Thyroid gland (tissue), 4 donors: ENCODE measurements at regions not wholly inside any gene's neighbourhood (a gene's known extent, or its start where the extent isn't known, plus 50 kb on each side); places are given as distances from the start of the nearest gene placed in this dataset.

Experiments
- DNase-seq, 2 donors: peaks; one replicate each; pipeline ENCODE4 v3.0.0-alpha.2; 2019
- H3K27ac ChIP-seq, 3 donors: fragments of 200-600 bp; sonication (generic); 1 replicate in 2 of 3; 2 replicates in 1 of 3; pipeline ENCODE4 v1.5.1; 2016 to 2019; ENCODE audit warnings: mild to moderate bottlenecking in 1 of 3, moderate library complexity in 1 of 3
- H3K27me3 ChIP-seq: fragments of 200-600 bp; sonication (generic); one replicate; pipeline ENCODE4 v1.5.1; 2019
- H3K36me3 ChIP-seq, 2 donors: fragments of 200-600 bp; sonication (generic); one replicate each; pipeline ENCODE4 v1.5.1; 2016 to 2019
- H3K4me1 ChIP-seq, 2 donors: fragments of 200-600 bp; sonication (generic); one replicate each; pipeline ENCODE4 v1.5.1; 2017 to 2019
- H3K4me3 ChIP-seq, 3 donors: fragments of 200-600 bp; sonication (generic); replicated peaks in 1 of 3; 1 replicate in 2 of 3; 2 replicates in 1 of 3; pipeline ENCODE4 v1.5.1; 2016; ENCODE audit warnings: mild to moderate bottlenecking in 1 of 3
- H3K9me3 ChIP-seq: fragments of 200-600 bp; sonication (generic); one replicate; pipeline ENCODE4 v1.5.1; 2017
- CTCF ChIP-seq, 6 experiments: fragments of 200-600 bp in 3 of 6; fragments of 450-650 bp in 3 of 6; sonication (generic) in 3 of 6; IDR thresholded peaks; one replicate each; pipeline ENCODE4 v1.5.1; 2016 to 2019; ENCODE audit warnings: antibody characterized with exemption in 6 of 6, mild to moderate bottlenecking in 2 of 6, inconsistent platforms in 1 of 6, moderate library complexity in 1 of 6
- POLR2A ChIP-seq, 2 donors: fragments of 450-650 bp; IDR thresholded peaks; one replicate each; pipeline ENCODE4 v1.6.1; 2017; ENCODE audit warnings: antibody characterized with exemption in 2 of 2, mild to moderate bottlenecking in 2 of 2, moderate library complexity in 1 of 2
- WGBS, 2 donors: methylation state at CpG; one replicate each; pipeline ENCODE4 v1.1.5; 2017; 5-methylcytosine and 5-hydroxymethylcytosine counted together
- intact Hi-C: fragments of 100-400 bp; cut with DNase I; formaldehyde crosslinking; loops from one replicate; pipeline ENCODE4 v1.15.1; 2023

- no peaks in the 10 kb centered on the region for H3K36me3 ChIP-seq
- H3K9me3 ChIP-seq: no peaks in the 10 kb centered on the region
- H3K27ac ChIP-seq: no peak overlapping the region
- H3K4me3 ChIP-seq: no peak overlapping the region
- H3K4me1 ChIP-seq: no peaks in the 10 kb centered on the region
- no peaks in the 10 kb centered on the region for H3K27me3 ChIP-seq
- 51 to 54% methylated on average over 20 of the region's 20 CpGs for WGBS, 2 donors
- TF ChIP-seq POLR2A (IDR thresholded peaks at IDR 0.05): no peak
- TF ChIP-seq CTCF (IDR thresholded peaks at IDR 0.05): no peak
- intact Hi-C loops: no loop called here
- DNase-seq: no peak
Measured at GRCh38 chr7:155363852-155364600, 66.3 kb downstream of the INSIG1 start.

GRCh38 chr7:155365146-155365874 is 67.6 kb downstream of the INSIG1 start:
- WGBS, 2 donors: 57 to 69% methylated on average over 12 of the region's 12 CpGs
- Histone ChIP-seq H3K36me3 (no peaks in the 10 kb centered on the region), H3K4me1 (no peaks in the 10 kb centered on the region), H3K27me3 (no peaks in the 10 kb centered on the region), H3K27ac (no peak overlapping the region), H3K4me3 (no peak overlapping the region), H3K9me3 (no peaks in the 10 kb centered on the region)
- no peak for DNase-seq
- TF ChIP-seq CTCF (IDR thresholded peaks at IDR 0.05) (no peak), POLR2A (IDR thresholded peaks at IDR 0.05) (no peak)
- intact Hi-C loops: no loop called here

- TF ChIP-seq POLR2A (IDR thresholded peaks at IDR 0.05): no peak
- TF ChIP-seq CTCF (IDR thresholded peaks at IDR 0.05): no peak
- H3K27me3 ChIP-seq: peaks cover 20% of the 10 kb centered on the region
Measured at GRCh38 chr7:155368894-155369600, 71.4 kb downstream of the INSIG1 start.

GRCh38 chr7:155369766-155370165 is 72.1 kb downstream of the INSIG1 start:
- Histone ChIP-seq H3K27ac (no peak overlapping the region), H3K27me3 (peaks cover 27% of the 10 kb centered on the region), H3K36me3 (no peaks in the 10 kb centered on the region), H3K9me3 (no peaks in the 10 kb centered on the region), H3K4me3 (no peak overlapping the region), H3K4me1 (peaks cover 18 to 29% of the 10 kb centered on the region in 2 donors)
- TF ChIP-seq CTCF (IDR thresholded peaks at IDR 0.05) (no peak), POLR2A (IDR thresholded peaks at IDR 0.05) (no peak)
- no peak for DNase-seq
- whole genome bisulfite sequencing, 2 donors: 42 to 46% methylated on average over 11 to 15 of the region's 15 CpGs
- intact Hi-C loops: no loop called here

More at GRCh38 chr7:155368894-155369600, 71.4 kb downstream of the INSIG1 start:
- Histone ChIP-seq H3K9me3 (no peaks in the 10 kb centered on the region), H3K4me3 (no peak overlapping the region), H3K36me3 (no peaks in the 10 kb centered on the region), H3K27ac (no peak overlapping the region), H3K4me1 (peaks cover 13 to 22% of the 10 kb centered on the region in 2 donors)
- intact Hi-C loops: no loop called here
- 76 to 85% methylated on average over 7 of the region's 7 CpGs for WGBS, 2 donors
- no peak for DNase-seq
